GM13977 (cell line): ENCODE measurements at regions not wholly inside any gene's neighbourhood (a gene's known extent, or its start where the extent isn't known, plus 50 kb on each side); places are given as distances from the start of the nearest gene placed in this dataset.

ENCODE experiments used
- DNase-seq: peaks from one replicate; pipeline ENCODE4 v3.0.0; 2012; ENCODE audit warnings: low spot score
- in situ Hi-C: fragments of 300-500 bp; cut with MboI; formaldehyde crosslinking; loops from one replicate; pipeline ENCODE4 v1.12.0; 2022; ENCODE audit warnings: low sequenced_read_pairs, low pct_unique_long_range_greater_than_20kb, mixed read lengths, inconsistent platforms; ENCODE audit not compliant: unreplicated experiment
- TF ChIP-seq, protein P1 (sequence below): IDR thresholded peaks from 2 replicates; pipeline ENCODE4 v1.5.1; 2012; ENCODE audit warnings: mild to moderate bottlenecking, control low read depth; ENCODE audit not compliant: insufficient read depth; ENCODE audit errors: extremely low read depth, missing control alignments

GRCh38 chr12:87802721-87803011 is 226.5 kb downstream of the C12orf50 start:
- DNase-seq, result no peak
- in situ Hi-C loops, result no loop called here
- TF ChIP-seq, protein P1, sequence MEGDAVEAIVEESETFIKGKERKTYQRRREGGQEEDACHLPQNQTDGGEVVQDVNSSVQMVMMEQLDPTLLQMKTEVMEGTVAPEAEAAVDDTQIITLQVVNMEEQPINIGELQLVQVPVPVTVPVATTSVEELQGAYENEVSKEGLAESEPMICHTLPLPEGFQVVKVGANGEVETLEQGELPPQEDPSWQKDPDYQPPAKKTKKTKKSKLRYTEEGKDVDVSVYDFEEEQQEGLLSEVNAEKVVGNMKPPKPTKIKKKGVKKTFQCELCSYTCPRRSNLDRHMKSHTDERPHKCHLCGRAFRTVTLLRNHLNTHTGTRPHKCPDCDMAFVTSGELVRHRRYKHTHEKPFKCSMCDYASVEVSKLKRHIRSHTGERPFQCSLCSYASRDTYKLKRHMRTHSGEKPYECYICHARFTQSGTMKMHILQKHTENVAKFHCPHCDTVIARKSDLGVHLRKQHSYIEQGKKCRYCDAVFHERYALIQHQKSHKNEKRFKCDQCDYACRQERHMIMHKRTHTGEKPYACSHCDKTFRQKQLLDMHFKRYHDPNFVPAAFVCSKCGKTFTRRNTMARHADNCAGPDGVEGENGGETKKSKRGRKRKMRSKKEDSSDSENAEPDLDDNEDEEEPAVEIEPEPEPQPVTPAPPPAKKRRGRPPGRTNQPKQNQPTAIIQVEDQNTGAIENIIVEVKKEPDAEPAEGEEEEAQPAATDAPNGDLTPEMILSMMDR, result no peak

DNA sequence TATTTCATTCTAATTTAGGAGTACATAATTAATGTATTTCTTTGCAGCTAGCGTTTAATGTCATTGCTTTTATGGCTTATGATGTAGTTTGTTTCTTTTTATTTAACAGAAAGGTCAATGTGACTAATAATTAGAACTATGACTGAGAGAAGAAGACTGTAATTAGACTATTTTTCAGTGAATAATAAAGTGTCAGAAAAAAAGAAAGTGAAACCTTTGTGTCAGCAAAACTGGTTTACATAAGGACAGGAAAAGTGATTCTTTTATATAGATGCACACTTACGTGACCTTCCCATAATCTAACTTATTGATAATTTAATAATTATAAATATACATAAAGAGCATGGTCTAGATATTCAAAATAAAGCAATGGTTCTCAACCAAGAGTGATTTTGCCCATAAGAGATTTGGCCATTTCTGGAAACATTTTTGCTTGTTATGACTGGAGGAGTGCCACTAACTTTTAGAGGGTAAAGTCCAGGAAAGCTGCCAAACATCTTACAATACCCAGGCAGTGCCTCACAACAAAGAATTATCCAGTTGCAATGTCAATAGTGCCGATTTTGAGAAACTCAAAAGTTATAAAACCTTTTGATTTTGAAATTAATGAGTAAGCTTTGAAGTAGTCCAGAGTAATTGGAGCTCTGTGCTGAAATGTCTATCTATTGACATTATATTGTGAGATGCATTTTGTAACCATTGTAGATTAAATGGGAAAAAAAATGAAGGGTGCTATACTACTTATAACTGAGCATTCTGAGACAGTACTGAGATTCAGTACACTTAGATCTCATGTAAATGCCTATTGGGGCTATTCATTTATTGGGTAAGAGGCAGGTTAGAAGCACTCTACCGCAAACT is 227.1 kb downstream of the C12orf50 start:
- DNase-seq, result no peak
- TF ChIP-seq, protein P1, result no peak
- in situ Hi-C loops, result no loop called here

DNA sequence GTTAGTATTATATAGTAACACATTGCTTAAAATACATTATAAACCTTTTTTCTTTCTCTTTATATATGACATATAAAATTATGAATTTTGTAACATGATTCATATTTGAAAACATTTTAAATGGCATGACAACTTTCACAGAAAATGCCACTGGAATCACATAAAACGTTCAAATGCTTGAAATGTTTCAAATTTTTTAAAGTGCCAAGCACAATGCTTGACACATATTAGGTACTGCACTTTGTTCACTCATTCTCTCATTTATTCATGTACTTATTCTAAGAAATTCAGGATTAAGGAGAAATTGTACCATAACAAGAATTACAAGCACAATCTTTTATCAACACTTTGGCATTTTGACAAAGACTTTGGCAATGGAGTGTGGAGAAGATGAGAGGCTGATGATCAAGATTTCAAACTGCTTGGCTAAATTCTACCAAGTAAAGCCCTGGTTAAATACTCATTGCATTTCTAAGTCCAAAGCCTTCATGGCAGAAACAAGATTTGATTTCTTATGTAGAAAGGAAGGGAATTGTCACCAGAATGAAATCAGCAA is 232.2 kb downstream of the C12orf50 start:
- TF ChIP-seq, protein P1, result no peak
- DNase-seq, result no peak
- in situ Hi-C loops, result no loop called here

DNA sequence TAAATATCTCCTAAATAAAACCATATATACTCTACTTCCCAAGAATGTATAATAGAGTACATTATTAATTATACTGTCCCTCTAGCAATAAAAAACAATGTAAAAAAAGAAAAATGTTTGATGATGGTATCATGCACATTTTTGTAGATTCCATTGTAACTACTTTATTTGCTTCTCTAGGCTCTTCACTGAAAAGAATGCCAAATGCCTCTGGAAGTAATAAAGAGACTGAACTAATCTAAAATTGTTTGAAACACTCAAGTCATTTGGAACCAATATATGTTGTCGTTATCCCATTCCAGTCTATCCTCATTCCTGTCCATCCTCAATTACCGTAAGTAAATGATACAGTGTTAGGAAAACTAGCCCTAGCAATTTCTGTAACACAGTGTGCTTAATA is 233.6 kb downstream of the C12orf50 start:
- TF ChIP-seq, protein P1, result no peak
- DNase-seq, result no peak
- in situ Hi-C loops, result no loop called here

GRCh38 chr12:87794854-87795253 is 234.3 kb downstream of the C12orf50 start:
- TF ChIP-seq, protein P1, result no peak
- no peak for DNase-seq
- in situ Hi-C loops, result no loop called here

DNA sequence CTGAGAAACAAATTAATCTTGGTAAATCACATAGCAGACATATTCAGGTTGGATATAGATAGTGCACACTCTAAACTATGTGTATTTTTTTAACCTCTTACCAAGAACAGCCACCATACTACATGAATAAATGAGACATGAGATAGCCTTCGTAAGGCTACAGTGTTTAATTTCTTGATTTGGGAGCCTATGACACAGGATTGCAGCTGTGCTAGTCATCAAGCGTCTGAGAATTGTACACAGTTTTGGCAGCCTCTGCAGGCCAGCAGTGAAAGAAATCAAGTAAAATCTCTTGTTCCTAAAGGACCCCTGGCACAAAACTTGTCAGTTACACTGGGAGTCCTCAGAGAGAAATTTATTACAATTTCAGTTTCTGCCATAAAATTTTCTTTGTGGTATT is 236.1 kb downstream of the C12orf50 start:
- TF ChIP-seq, protein P1, result no peak
- in situ Hi-C loops, result no loop called here
- no peak for DNase-seq

- in situ Hi-C loops, result no loop called here
- TF ChIP-seq, protein P1, result no peak
- DNase-seq, result no peak
Observed at GRCh38 chr12:87784350-87784749, 244.9 kb downstream of the C12orf50 start.
